22Rv1 (cell line): ENCODE measurements at regions not wholly inside any gene's neighbourhood (a gene's known extent, or its start where the extent isn't known, plus 50 kb on each side); places are given as distances from the start of the nearest gene placed in this dataset.

Source experiments
- ZFX ChIP-seq: fragments of 450-650 bp; IDR thresholded peaks from 2 replicates; pipeline ENCODE4 v1.6.1; 2017; ENCODE audit warnings: antibody characterized with exemption, borderline replicate concordance
- TF ChIP-seq, protein P1 (sequence below): fragments of 450-650 bp; IDR thresholded peaks from 2 replicates; pipeline ENCODE4 v1.5.1; 2017; ENCODE audit warnings: mild to moderate bottlenecking

DNA sequence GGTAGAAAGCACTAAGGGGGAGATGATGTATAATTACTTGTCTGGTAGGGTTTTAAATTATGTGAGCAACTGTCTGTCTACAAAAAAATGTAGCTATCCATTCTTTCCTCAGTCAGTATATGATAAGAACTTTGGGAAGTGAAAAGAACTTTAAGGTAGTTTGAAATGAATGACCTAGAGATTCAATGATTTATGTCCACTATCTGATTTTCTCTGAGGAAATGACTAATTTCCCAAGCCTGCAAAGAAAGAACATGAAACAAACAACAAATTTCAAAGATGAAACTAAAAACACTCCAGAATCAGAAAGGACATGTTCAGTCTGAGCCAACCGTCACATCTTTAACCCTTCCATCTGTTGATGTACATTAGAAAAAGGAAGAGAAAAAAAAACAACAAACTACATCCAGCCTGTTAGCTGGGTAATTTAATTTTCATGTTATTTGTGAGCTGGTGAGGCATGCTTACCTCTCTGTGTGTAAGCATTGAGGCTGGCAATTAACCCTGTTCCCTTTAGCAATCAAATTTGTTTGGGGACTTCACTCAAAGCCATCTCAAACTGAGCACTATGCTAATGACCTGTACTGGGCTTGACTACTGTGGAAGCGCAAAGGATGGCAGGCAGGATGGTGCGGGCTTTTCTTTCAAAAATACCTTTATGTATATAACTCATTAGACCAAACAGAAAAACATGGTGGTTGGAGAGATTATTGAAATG is 220.1 kb downstream of the TUSC7 start:
- TF ChIP-seq, protein P1, sequence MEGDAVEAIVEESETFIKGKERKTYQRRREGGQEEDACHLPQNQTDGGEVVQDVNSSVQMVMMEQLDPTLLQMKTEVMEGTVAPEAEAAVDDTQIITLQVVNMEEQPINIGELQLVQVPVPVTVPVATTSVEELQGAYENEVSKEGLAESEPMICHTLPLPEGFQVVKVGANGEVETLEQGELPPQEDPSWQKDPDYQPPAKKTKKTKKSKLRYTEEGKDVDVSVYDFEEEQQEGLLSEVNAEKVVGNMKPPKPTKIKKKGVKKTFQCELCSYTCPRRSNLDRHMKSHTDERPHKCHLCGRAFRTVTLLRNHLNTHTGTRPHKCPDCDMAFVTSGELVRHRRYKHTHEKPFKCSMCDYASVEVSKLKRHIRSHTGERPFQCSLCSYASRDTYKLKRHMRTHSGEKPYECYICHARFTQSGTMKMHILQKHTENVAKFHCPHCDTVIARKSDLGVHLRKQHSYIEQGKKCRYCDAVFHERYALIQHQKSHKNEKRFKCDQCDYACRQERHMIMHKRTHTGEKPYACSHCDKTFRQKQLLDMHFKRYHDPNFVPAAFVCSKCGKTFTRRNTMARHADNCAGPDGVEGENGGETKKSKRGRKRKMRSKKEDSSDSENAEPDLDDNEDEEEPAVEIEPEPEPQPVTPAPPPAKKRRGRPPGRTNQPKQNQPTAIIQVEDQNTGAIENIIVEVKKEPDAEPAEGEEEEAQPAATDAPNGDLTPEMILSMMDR: no peak
- TF ChIP-seq ZFX: no peak
